ENCODE measurements at regions not wholly inside any gene's neighbourhood (a gene's known extent, or its start where the extent isn't known, plus 50 kb on each side); places are given as distances from the start of the nearest gene placed in this dataset.

DNA sequence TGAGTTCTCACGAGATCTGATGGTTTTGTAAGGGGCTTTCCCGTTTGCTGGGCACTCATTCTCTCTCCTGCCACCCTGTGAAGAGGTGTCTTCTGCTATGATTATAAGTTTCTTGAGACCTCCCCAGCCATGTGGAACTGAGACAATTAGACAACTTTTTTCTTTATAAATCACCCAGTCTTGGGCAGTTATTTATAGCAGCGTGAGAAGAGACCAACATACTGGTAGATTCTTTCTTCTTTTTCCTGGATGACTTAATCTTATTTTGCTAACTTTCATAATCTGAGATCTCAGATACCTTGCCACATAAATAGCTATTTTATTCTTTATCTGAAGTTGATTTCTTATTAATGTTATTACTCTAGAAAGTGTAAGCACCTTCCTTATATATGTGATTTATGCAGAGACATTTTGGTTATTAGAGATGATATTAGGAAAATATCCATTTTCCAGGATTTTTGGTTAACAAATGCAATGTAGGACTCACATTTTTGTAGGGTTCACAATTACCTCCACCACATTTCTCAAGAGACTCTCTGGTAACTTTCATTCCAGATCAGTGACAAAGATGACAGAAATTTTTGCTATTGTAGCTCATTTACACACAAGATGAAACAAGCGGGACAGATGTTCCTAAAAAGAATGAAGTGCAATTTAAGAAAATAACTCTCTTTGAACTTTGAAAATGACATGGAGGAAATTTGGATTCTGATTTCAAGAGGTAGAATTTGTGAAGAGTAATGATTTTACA is 97.9 kb upstream of the RND3 start:
- no peak overlapping the region for H3K4me3 ChIP-seq (ENCODE audit: low read depth, low read length)
- TF ChIP-seq, protein P1, sequence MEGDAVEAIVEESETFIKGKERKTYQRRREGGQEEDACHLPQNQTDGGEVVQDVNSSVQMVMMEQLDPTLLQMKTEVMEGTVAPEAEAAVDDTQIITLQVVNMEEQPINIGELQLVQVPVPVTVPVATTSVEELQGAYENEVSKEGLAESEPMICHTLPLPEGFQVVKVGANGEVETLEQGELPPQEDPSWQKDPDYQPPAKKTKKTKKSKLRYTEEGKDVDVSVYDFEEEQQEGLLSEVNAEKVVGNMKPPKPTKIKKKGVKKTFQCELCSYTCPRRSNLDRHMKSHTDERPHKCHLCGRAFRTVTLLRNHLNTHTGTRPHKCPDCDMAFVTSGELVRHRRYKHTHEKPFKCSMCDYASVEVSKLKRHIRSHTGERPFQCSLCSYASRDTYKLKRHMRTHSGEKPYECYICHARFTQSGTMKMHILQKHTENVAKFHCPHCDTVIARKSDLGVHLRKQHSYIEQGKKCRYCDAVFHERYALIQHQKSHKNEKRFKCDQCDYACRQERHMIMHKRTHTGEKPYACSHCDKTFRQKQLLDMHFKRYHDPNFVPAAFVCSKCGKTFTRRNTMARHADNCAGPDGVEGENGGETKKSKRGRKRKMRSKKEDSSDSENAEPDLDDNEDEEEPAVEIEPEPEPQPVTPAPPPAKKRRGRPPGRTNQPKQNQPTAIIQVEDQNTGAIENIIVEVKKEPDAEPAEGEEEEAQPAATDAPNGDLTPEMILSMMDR (IDR thresholded peaks at IDR 0.05; ENCODE audit: insufficient read depth, low read depth, low read length) = no peak
- no peak for DNase-seq (ENCODE audit: low read depth)

DNA sequence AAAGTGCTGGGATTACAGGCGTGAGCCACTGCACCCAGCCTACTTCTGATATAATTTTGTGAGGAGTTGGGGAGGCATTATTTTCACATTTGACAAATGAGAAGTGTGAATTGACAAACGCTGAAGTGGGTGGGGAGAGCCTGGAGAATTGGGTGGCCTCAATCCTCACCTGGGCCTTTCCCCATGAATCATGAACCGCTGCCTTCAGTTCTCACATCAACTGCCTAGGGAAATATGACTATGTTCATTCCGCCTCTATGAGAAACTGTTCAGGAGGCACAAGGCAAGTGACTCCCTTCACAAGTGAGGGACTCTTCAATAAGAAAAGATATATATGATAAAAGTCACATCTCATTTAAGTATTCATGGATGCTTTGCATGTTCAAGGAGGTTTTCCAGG is 96.6 kb upstream of the RND3 start:
- no peak for DNase-seq (ENCODE audit: low read depth)
- TF ChIP-seq, protein P1 (IDR thresholded peaks at IDR 0.05; ENCODE audit: insufficient read depth, low read depth, low read length) = no peak
- H3K4me3 ChIP-seq (ENCODE audit: low read depth, low read length) = no peak overlapping the region

DNA sequence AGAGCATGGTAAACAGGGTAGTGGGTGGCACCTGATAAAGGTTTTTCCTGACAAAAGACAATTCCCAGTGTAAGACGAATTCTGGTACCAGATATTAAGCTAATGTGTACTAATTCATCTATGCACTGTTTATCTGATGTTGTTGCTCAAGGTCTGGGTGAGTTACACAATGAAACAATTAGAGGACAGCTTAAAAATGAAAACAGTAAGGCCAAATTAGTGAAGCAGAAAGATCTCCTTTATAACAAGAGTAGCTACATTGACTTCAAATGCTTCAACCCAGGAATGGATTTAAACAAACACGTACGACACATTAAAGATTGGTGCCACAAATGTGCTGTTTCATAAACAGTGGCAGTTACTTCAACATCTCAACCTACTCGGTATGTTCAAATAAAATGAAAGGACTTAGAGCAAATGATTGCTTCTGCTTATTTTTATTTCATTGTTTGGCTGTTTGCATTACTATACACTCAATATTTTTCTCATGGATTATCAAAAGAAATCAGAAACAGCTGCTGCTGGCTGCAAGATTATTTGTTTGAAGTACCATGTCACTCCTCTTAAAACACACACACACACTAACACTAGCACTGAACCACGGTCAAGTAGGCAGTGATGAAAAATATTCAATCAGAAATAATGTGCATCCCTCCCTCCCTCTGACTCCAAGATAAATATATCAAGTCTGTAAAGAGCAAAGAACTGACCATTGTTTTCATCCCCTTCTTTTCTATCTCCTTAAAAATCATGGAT is 94.4 kb upstream of the RND3 start:
- TF ChIP-seq, protein P1 (IDR thresholded peaks at IDR 0.05; ENCODE audit: insufficient read depth, low read depth, low read length) = no peak
- no peak overlapping the region for H3K4me3 ChIP-seq (ENCODE audit: low read depth, low read length)
- DNase-seq (ENCODE audit: low read depth) = peak; percentile 64

DNA sequence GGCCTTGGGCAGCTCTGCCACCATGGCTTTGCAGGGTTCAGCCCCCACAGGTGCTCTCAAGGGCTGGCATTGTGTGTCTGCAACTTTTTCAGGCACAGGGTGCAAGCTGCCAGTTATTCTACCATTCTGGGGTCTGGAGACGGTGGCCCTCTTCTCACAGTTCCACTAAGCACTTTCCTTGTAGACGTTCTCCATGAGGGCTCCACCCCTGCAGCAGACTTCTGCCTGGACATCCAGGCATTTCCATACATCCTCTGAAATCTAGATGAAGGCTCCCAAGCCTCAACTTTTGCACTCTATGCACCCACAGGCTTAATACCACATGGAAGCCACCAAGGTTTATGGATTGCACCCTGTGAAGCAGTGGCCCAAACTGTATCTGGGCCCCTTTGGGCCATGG is 91.0 kb upstream of the RND3 start:
- TF ChIP-seq, protein P1 (IDR thresholded peaks at IDR 0.05; ENCODE audit: insufficient read depth, low read depth, low read length) = no peak
- H3K4me3 ChIP-seq (ENCODE audit: low read depth, low read length) = no peak overlapping the region
- DNase-seq (ENCODE audit: low read depth) = no peak

DNA sequence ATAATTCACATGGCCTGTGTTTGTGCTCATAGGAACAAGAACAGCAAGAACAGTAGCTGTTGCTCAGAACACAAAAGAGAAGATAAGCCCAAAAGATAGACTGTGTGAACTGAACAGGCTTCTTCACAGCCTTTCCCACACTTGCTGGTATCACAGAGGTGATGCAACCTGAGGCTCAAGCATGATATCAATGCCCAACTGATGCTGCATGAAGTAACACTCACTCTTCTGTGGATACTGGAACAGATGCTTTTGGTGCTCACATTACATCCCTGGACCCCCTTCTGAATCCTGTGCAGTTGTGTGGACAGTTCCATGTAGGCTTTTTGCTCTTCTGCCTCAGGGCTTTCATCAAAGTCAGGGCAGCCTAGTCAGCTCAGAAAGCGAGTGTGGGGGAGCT is 88.4 kb upstream of the RND3 start:
- H3K4me3 ChIP-seq (ENCODE audit: low read depth, low read length) = no peak overlapping the region
- no peak for DNase-seq (ENCODE audit: low read depth)
- TF ChIP-seq, protein P1 (IDR thresholded peaks at IDR 0.05; ENCODE audit: insufficient read depth, low read depth, low read length) = no peak

DNA sequence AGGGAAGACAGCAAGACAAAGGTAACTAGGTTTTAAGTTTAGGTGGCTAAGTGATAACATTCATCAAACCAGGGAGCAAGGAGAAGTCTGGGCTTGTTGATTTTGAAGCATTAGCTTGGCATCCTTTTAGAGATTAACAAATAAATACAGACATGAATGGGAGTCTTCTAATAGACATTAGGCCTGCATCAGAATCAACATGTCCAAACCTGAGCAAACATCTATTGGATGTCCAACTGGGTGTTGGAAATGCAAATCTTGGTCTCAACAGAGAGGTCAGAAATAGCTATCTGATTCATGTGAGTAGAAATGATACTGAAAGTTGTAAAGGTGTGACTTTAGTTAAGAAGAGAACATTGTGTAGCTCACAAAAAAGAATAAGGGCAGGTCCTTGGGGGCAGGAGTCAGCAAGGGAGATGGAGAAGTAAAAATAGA is 85.5 kb upstream of the RND3 start:
- TF ChIP-seq, protein P1 (IDR thresholded peaks at IDR 0.05; ENCODE audit: insufficient read depth, low read depth, low read length) = no peak
- no peak overlapping the region for H3K4me3 ChIP-seq (ENCODE audit: low read depth, low read length)
- no peak for DNase-seq (ENCODE audit: low read depth)
